ENCODE measurements at regions not wholly inside any gene's neighbourhood (a gene's known extent, or its start where the extent isn't known, plus 50 kb on each side); places are given as distances from the start of the nearest gene placed in this dataset.

- no peak for DNase-seq (ENCODE audit: low read depth, low spot score)
- H3K4me3 Mint-ChIP-seq, result no peak overlapping the region
Observed at GRCh38 chr4:30283336-30283735, 436.8 kb upstream of the PCDH7 start.

GRCh38 chr4:30294295-30294694 is 425.9 kb upstream of the PCDH7 start:
- TF ChIP-seq CTCF (conservative IDR thresholded peaks at IDR 0.05), result no peak
- DNase-seq (ENCODE audit: low read depth, low spot score), result no peak
- H3K27me3 Mint-ChIP-seq (ENCODE audit: low read depth), result no peaks in the 10 kb centered on the region
- no peaks in the 10 kb centered on the region for H3K4me1 Mint-ChIP-seq
- no peak overlapping the region for H3K4me3 Mint-ChIP-seq
- H3K36me3 Mint-ChIP-seq (ENCODE audit: low read depth), result no peaks in the 10 kb centered on the region
- no peak overlapping the region for H3K27ac Mint-ChIP-seq (ENCODE audit: unreplicated experiment)
- no peaks in the 10 kb centered on the region for H3K9me3 Mint-ChIP-seq

More at GRCh38 chr4:30283336-30283735, 436.8 kb upstream of the PCDH7 start:
- Mint-ChIP-seq H3K9me3 (peaks cover under 1% of the 10 kb centered on the region), H3K4me1 (no peaks in the 10 kb centered on the region), H3K27me3 (ENCODE audit: low read depth) (no peaks in the 10 kb centered on the region), H3K36me3 (ENCODE audit: low read depth) (no peaks in the 10 kb centered on the region), H3K27ac (ENCODE audit: unreplicated experiment) (no peak overlapping the region)
- TF ChIP-seq CTCF (conservative IDR thresholded peaks at IDR 0.05), result no peak

GRCh38 chr4:30295652-30296051 is 424.5 kb upstream of the PCDH7 start:
- no peak for DNase-seq (ENCODE audit: low read depth, low spot score)
- Mint-ChIP-seq H3K27me3 (ENCODE audit: low read depth) (no peaks in the 10 kb centered on the region), H3K4me1 (no peaks in the 10 kb centered on the region), H3K36me3 (ENCODE audit: low read depth) (no peaks in the 10 kb centered on the region), H3K9me3 (no peaks in the 10 kb centered on the region), H3K27ac (ENCODE audit: unreplicated experiment) (no peak overlapping the region), H3K4me3 (no peak overlapping the region)
- TF ChIP-seq CTCF (conservative IDR thresholded peaks at IDR 0.05), result no peak

GRCh38 chr4:30314001-30314400 is 406.2 kb upstream of the PCDH7 start:
- no peak overlapping the region for H3K4me3 Mint-ChIP-seq
- no peaks in the 10 kb centered on the region for H3K36me3 Mint-ChIP-seq (ENCODE audit: low read depth)
- no peak overlapping the region for H3K27ac Mint-ChIP-seq (ENCODE audit: unreplicated experiment)
- TF ChIP-seq CTCF (conservative IDR thresholded peaks at IDR 0.05), result no peak
- H3K4me1 Mint-ChIP-seq, result no peaks in the 10 kb centered on the region
- H3K9me3 Mint-ChIP-seq, result no peaks in the 10 kb centered on the region
- H3K27me3 Mint-ChIP-seq (ENCODE audit: low read depth), result no peaks in the 10 kb centered on the region
- DNase-seq (ENCODE audit: low read depth, low spot score), result no peak

GRCh38 chr4:30330894-30331652 is 389.1 kb upstream of the PCDH7 start:
- H3K36me3 Mint-ChIP-seq (ENCODE audit: low read depth), result no peaks in the 10 kb centered on the region
- H3K4me3 Mint-ChIP-seq, result no peak overlapping the region
- H3K9me3 Mint-ChIP-seq, result peaks cover 3% of the 10 kb centered on the region
- no peak for TF ChIP-seq CTCF (conservative IDR thresholded peaks at IDR 0.05)
- H3K27me3 Mint-ChIP-seq (ENCODE audit: low read depth), result no peaks in the 10 kb centered on the region
- no peak for DNase-seq (ENCODE audit: low read depth, low spot score)
- H3K27ac Mint-ChIP-seq (ENCODE audit: unreplicated experiment), result no peak overlapping the region
- H3K4me1 Mint-ChIP-seq, result no peaks in the 10 kb centered on the region
